Lung (tissue), 11 donors: ENCODE measurements at regions not wholly inside any gene's neighbourhood (a gene's known extent, or its start where the extent isn't known, plus 50 kb on each side); places are given as distances from the start of the nearest gene placed in this dataset.

Experiments used
- ATAC-seq: fragments of 200-7000 bp; cut with Tn5 transposase; one replicate; pipeline ENCODE4 v1.9.1; 2020; ENCODE audit warnings: moderate number of reproducible peaks; ENCODE audit not compliant: insufficient read depth, low FRiP score
- DNase-seq, 3 donors: peaks; one replicate each; pipeline ENCODE4 v3.0.0-alpha.2; 2013 to 2017
- H3K27ac ChIP-seq, 2 donors: one replicate each; pipeline ENCODE4 v1.5.1; 2013; ENCODE audit warnings: mild to moderate bottlenecking in 2 of 2, moderate library complexity in 2 of 2, control low read depth in 1 of 2, inconsistent platforms in 1 of 2, low read depth in 1 of 2, low read length in 1 of 2
- H3K27me3 ChIP-seq, 3 donors: one replicate each; pipeline ENCODE4 v1.5.1; 2013; ENCODE audit warnings: low read length in 2 of 3; ENCODE audit not compliant: control insufficient read depth in 3 of 3, insufficient read depth in 3 of 3
- H3K36me3 ChIP-seq, 4 donors: one replicate each; pipeline ENCODE4 v1.5.1; 2013; ENCODE audit warnings: low read length in 4 of 4, mild to moderate bottlenecking in 1 of 4, moderate library complexity in 1 of 4; ENCODE audit not compliant: control insufficient read depth in 4 of 4, insufficient read depth in 4 of 4
- H3K4me1 ChIP-seq, 5 donors: one replicate each; pipeline ENCODE4 v1.5.1; 2013; ENCODE audit warnings: low read length in 5 of 5, mild to moderate bottlenecking in 2 of 5, moderate library complexity in 1 of 5; ENCODE audit not compliant: control insufficient read depth in 5 of 5, insufficient read depth in 5 of 5
- H3K4me3 ChIP-seq: one replicate; pipeline ENCODE4 v1.5.1; 2013; ENCODE audit warnings: mild to moderate bottlenecking, control low read depth, moderate library complexity
- H3K9ac ChIP-seq, 2 donors: one replicate each; pipeline ENCODE4 v1.5.1; 2013; ENCODE audit warnings: low read length in 2 of 2, control low read depth in 1 of 2; ENCODE audit not compliant: insufficient read depth in 1 of 2
- H3K9me3 ChIP-seq, 4 donors: one replicate each; pipeline ENCODE4 v1.5.1; 2013; ENCODE audit warnings: low read length in 3 of 4, mild to moderate bottlenecking in 1 of 4, moderate library complexity in 1 of 4; ENCODE audit not compliant: control insufficient read depth in 4 of 4, insufficient read depth in 3 of 4
- CTCF ChIP-seq: IDR thresholded peaks from 2 replicates; pipeline ENCODE4 v1.5.1; 2012; ENCODE audit warnings: mild to moderate bottlenecking; ENCODE audit errors: control extremely low read depth, extremely low read depth
- WGBS, 2 donors: extraction: QIAGEN DNeasy Blood & Tissue Kit; methylation state at CpG; one replicate each; pipeline ENCODE4 v1.1.7; 2013; 5-methylcytosine and 5-hydroxymethylcytosine counted together
- donor health status: control.
- donor health status: control.
- donor health status: Bipolar disorder and iron deficiency.
- donor health status: healthy.
- donor health status: DM: yes; HTN: yes; CAD: no.

DNA sequence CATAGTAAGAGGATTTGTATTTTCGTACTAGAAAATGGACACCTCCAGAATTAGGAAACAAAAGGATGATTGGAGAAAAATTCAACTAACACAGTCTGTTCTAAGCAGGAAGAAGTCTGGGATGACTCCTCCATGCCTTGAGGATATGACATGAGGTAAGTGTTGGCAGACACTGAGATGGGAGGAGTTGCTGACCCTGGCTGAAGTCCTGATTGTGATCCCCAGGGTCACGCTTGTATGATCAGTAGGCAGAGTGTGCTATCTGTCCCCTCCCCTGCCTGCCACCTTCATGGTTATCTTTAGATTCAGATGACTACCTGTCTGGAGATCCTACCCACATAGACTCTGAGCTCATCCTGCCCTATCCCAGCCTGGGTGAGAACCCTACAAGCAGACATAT, 249.1 kb downstream of the C1orf94 start:
- Histone ChIP-seq H3K4me1 (no peaks in the 10 kb centered on the region), H3K27ac (no peak overlapping the region), H3K9ac (no peak overlapping the region), H3K9me3 (peaks cover 0 to 1% (median 0%) of the 10 kb centered on the region in 4 donors), H3K27me3 (peaks cover 0 to 9% (median 0%) of the 10 kb centered on the region in 3 donors), H3K36me3 (no peaks in the 10 kb centered on the region), H3K4me3 (no peak overlapping the region)
- no peak for TF ChIP-seq CTCF
- no peak for ATAC-seq
- no peak for DNase-seq
- 62 to 66% methylated on average over 2 of the region's 2 CpGs for WGBS, 2 donors

DNA sequence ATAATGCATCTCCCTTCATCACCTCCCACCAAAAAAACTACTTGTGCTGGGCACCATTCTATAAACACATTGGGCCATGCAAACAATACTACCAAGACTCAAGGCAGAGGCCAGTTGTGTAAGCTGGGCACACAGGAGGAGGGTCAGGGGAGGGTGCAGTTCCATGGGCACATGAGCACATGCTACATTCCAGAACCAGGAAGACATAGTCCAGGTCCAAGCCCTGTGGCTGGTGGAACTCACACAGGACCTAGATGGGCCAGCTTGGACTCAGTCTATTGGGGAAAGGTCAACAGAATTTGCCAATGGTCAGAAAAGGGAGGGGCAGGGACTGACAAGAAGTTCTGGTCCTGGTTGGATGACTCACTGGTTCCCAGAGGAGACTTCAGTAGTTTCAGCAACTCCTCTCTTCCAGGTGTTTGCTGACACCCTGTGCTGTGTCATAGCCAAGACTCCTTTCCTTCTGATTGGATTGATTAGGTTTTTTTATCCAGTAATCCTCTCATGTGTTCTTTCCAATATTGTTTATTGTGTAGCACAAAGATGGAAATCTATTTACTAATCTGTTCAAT, 249.7 kb downstream of the C1orf94 start:
- Histone ChIP-seq H3K9ac (no peak overlapping the region), H3K27me3 (peaks cover 0 to 9% (median 0%) of the 10 kb centered on the region in 3 donors), H3K4me1 (no peaks in the 10 kb centered on the region), H3K36me3 (no peaks in the 10 kb centered on the region), H3K4me3 (no peak overlapping the region), H3K27ac (no peak overlapping the region), H3K9me3 (peaks cover 0 to 1% (median 0%) of the 10 kb centered on the region in 4 donors)
- DNase-seq (no peak), ATAC-seq (no peak)
- TF ChIP-seq CTCF: no peak

- WGBS, 2 donors: 86 to 94% methylated on average over 4 of the region's 4 CpGs
- no peak overlapping the region for H3K27ac ChIP-seq
- ATAC-seq (no peak), DNase-seq (no peak)
- H3K9ac ChIP-seq: no peak overlapping the region
- no peaks in the 10 kb centered on the region for H3K36me3 ChIP-seq
- no peaks in the 10 kb centered on the region for H3K4me1 ChIP-seq
- H3K9me3 ChIP-seq: peaks cover 0 to 1% (median 0%) of the 10 kb centered on the region in 4 donors
- H3K4me3 ChIP-seq: no peak overlapping the region
- peaks cover 0 to 9% (median 0%) of the 10 kb centered on the region in 3 donors for H3K27me3 ChIP-seq
- TF ChIP-seq CTCF: no peak
These were observed 250.5 kb downstream of the C1orf94 start for GRCh38 chr1:34427170-34427569.

- DNase-seq: no peak
- Histone ChIP-seq H3K36me3 (no peaks in the 10 kb centered on the region), H3K4me1 (no peaks in the 10 kb centered on the region), H3K4me3 (no peak overlapping the region), H3K27ac (no peak overlapping the region), H3K9ac (no peak overlapping the region), H3K9me3 (no peaks in the 10 kb centered on the region), H3K27me3 (no peaks in the 10 kb centered on the region)
- ATAC-seq: no peak
- TF ChIP-seq CTCF: no peak
- WGBS, 2 donors: 85 to 87% methylated on average over 5 of the region's 5 CpGs
These were observed 256.4 kb downstream of the C1orf94 start for GRCh38 chr1:34433099-34433498.
